GM23338 (cell line): ENCODE measurements at regions not wholly inside any gene's neighbourhood (a gene's known extent, or its start where the extent isn't known, plus 50 kb on each side); places are given as distances from the start of the nearest gene placed in this dataset.

Experiments used
- ATAC-seq: fragments of 200-7000 bp; cut with Tn5 transposase; 3 replicates; pipeline ENCODE4 v1.9.1; 2020
- DNase-seq: peaks from one replicate; pipeline ENCODE4 v3.0.0-alpha.2; 2015; ENCODE audit warnings: low spot score
- H2AFZ ChIP-seq: fragments of 200-600 bp; sonication (generic); 2 replicates; pipeline ENCODE4 v1.8.0; 2016; ENCODE audit warnings: antibody characterized with exemption, mild to moderate bottlenecking, moderate library complexity
- H3F3A ChIP-seq: fragments of 200-600 bp; sonication (generic); replicated peaks from 2 replicates; pipeline ENCODE4 v1.8.0; 2017; ENCODE audit warnings: antibody characterized with exemption, mixed run types, low read depth
- H3K27ac ChIP-seq: fragments of 200-600 bp; sonication (generic); 2 replicates; pipeline ENCODE4 v1.6.1; 2016; ENCODE audit warnings: low read depth
- H3K27me3 ChIP-seq: fragments of 200-600 bp; sonication (generic); 2 replicates; pipeline ENCODE4 v1.8.0; 2016; ENCODE audit warnings: mild to moderate bottlenecking, mixed run types, moderate library complexity; ENCODE audit not compliant: insufficient read depth
- H3K36me3 ChIP-seq: fragments of 200-600 bp; sonication (generic); 2 replicates; pipeline ENCODE4 v1.8.0; 2016; ENCODE audit warnings: mild to moderate bottlenecking; ENCODE audit not compliant: insufficient read depth
- H3K4me1 ChIP-seq: fragments of 200-600 bp; sonication (generic); 2 replicates; pipeline ENCODE4 v1.8.0; 2016; ENCODE audit warnings: mild to moderate bottlenecking, moderate library complexity; ENCODE audit not compliant: insufficient read depth
- H3K4me2 ChIP-seq: fragments of 200-600 bp; sonication (generic); 2 replicates; pipeline ENCODE4 v1.7.1; 2017; ENCODE audit warnings: mixed run types
- H3K4me3 ChIP-seq: fragments of 200-600 bp; sonication (generic); 2 replicates; pipeline ENCODE4 v1.6.1; 2016; ENCODE audit warnings: mixed run types
- H3K79me2 ChIP-seq: fragments of 200-600 bp; sonication (generic); replicated peaks from 2 replicates; pipeline ENCODE4 v1.8.0; 2017; ENCODE audit warnings: mild to moderate bottlenecking; ENCODE audit not compliant: insufficient read depth
- H3K9me2 ChIP-seq: fragments of 200-600 bp; sonication (generic); 2 replicates; pipeline ENCODE4 v1.8.0; 2017; ENCODE audit not compliant: insufficient read depth
- H4K20me1 ChIP-seq: fragments of 200-600 bp; sonication (generic); replicated peaks from 2 replicates; pipeline ENCODE4 v1.8.0; 2017; ENCODE audit warnings: mild to moderate bottlenecking; ENCODE audit not compliant: insufficient read depth
- H3K27ac Mint-ChIP-seq: 2 replicates; pipeline ENCODE4 v1.8.0; 2020; ENCODE audit warnings: inconsistent platforms, mild to moderate bottlenecking, moderate library complexity, mixed read lengths
- H3K27me3 Mint-ChIP-seq: 3 replicates; pipeline ENCODE4 v1.8.0; 2022; ENCODE audit warnings: low read depth, mild to moderate bottlenecking, moderate library complexity, mixed read lengths, inconsistent platforms; ENCODE audit not compliant: insufficient read depth, poor library complexity
- H3K36me3 Mint-ChIP-seq: 3 replicates; pipeline ENCODE4 v1.8.0; 2021; ENCODE audit warnings: low read depth, mild to moderate bottlenecking, inconsistent platforms, moderate library complexity, mixed read lengths
- H3K4me1 Mint-ChIP-seq: 3 replicates; pipeline ENCODE4 v1.8.0; 2020; ENCODE audit warnings: mild to moderate bottlenecking, inconsistent platforms, mixed read lengths
- H3K4me3 Mint-ChIP-seq: 3 replicates; pipeline ENCODE4 v1.8.0; 2021; ENCODE audit warnings: moderate library complexity, mild to moderate bottlenecking, inconsistent platforms, mixed read lengths
- H3K9me3 Mint-ChIP-seq: 3 replicates; pipeline ENCODE4 v1.8.0; 2020; ENCODE audit warnings: moderate library complexity, mild to moderate bottlenecking, inconsistent platforms, mixed read lengths
- CREB1 ChIP-seq: fragments of 250-450 bp; sonication (Bioruptor Pico); IDR thresholded peaks from 2 replicates; pipeline ENCODE4 v1.5.0; 2020; ENCODE audit warnings: low read depth, mild to moderate bottlenecking, moderate library complexity
- CTCF ChIP-seq, 2 experiments: fragments of 200-600 bp in 1 of 2; sonication (generic) in 1 of 2; conservative IDR thresholded peaks; 2 replicates each; pipeline versions ENCODE4 v1.5.1 to v1.6.1; 2016 to 2017; ENCODE audit warnings: antibody characterized with exemption in 2 of 2, low read depth in 2 of 2, mild to moderate bottlenecking in 2 of 2, moderate library complexity in 1 of 2
- ETS1 ChIP-seq: IDR thresholded peaks from 2 replicates; pipeline ENCODE4 v1.6.1; 2016; ENCODE audit warnings: antibody characterized with exemption
- EZH2 ChIP-seq: fragments of 200-600 bp; sonication (generic); IDR thresholded peaks from one replicate; pipeline ENCODE4 v1.8.0; 2017; ENCODE audit warnings: antibody characterized with exemption, mild to moderate bottlenecking, low read depth; ENCODE audit not compliant: unreplicated experiment
- EZH2phosphoT487 ChIP-seq: fragments of 200-600 bp; sonication (generic); IDR thresholded peaks from one replicate; pipeline ENCODE4 v1.8.1; 2018; ENCODE audit warnings: antibody characterized with exemption; ENCODE audit not compliant: unreplicated experiment
- JUNB ChIP-seq: IDR thresholded peaks from one replicate; pipeline ENCODE4 v1.6.1; 2016; ENCODE audit warnings: antibody characterized with exemption; ENCODE audit not compliant: unreplicated experiment
- NANOG ChIP-seq: IDR thresholded peaks from 2 replicates; pipeline ENCODE4 v1.6.1; 2016; ENCODE audit warnings: antibody characterized with exemption, borderline replicate concordance
- POLR2AphosphoS5 ChIP-seq: IDR thresholded peaks from 2 replicates; pipeline ENCODE4 v1.6.1; 2016; ENCODE audit warnings: antibody characterized with exemption, low read depth
- STAT1 ChIP-seq: IDR thresholded peaks from one replicate; pipeline ENCODE4 v1.6.1; 2016; ENCODE audit warnings: antibody characterized with exemption; ENCODE audit not compliant: unreplicated experiment
- ZNF114 ChIP-seq: fragments of 250-450 bp; sonication (Bioruptor Pico); IDR thresholded peaks from 2 replicates; pipeline ENCODE4 v1.5.0; 2020; ENCODE audit warnings: mild to moderate bottlenecking, moderate library complexity
- ZNF331 ChIP-seq: fragments of 250-450 bp; sonication (Bioruptor Pico); IDR thresholded peaks from 2 replicates; pipeline ENCODE4 v1.5.0; 2020; ENCODE audit warnings: low read depth, mild to moderate bottlenecking, moderate library complexity
- TF ChIP-seq, protein P1 (sequence below): fragments of 250-450 bp; sonication (Bioruptor Pico); IDR thresholded peaks from 2 replicates; pipeline ENCODE4 v1.5.0; 2020; ENCODE audit warnings: mild to moderate bottlenecking, moderate library complexity
- TF ChIP-seq, protein P2 (sequence below): IDR thresholded peaks from one replicate; pipeline ENCODE4 v1.6.1; 2018; ENCODE audit warnings: antibody characterized with exemption; ENCODE audit not compliant: unreplicated experiment

GRCh38 chr3:55322638-55323037, 164.5 kb downstream of the WNT5A start:
- Histone ChIP-seq H3K36me3 (no peaks in the 10 kb centered on the region), H3K27me3 (no peaks in the 10 kb centered on the region), H3K4me1 (no peaks in the 10 kb centered on the region), H3K27ac (no peak overlapping the region), H4K20me1 (no peaks in the 10 kb centered on the region), H3K4me2 (no peak overlapping the region), H3F3A (no peaks in the 10 kb centered on the region), H3K4me3 (no peak overlapping the region), H2AFZ (no peak overlapping the region), H3K79me2 (no peaks in the 10 kb centered on the region), H3K9me2 (peaks cover 11% of the 10 kb centered on the region; the same call in 1 of the 2 replicates)
- DNase-seq: no peak
- peaks cover 4% of the 10 kb centered on the region for H3K27me3 Mint-ChIP-seq
- H3K4me1 Mint-ChIP-seq: no peaks in the 10 kb centered on the region
- no peak for TF ChIP-seq CTCF (conservative IDR thresholded peaks at IDR 0.05; ENCODE audit: low read depth in 2 of 2)
- TF ChIP-seq EZH2: no peak
- no peak for TF ChIP-seq ETS1
- TF ChIP-seq POLR2AphosphoS5: no peak
- TF ChIP-seq JUNB: no peak
- TF ChIP-seq ZNF114: no peak
- TF ChIP-seq, protein P1, sequence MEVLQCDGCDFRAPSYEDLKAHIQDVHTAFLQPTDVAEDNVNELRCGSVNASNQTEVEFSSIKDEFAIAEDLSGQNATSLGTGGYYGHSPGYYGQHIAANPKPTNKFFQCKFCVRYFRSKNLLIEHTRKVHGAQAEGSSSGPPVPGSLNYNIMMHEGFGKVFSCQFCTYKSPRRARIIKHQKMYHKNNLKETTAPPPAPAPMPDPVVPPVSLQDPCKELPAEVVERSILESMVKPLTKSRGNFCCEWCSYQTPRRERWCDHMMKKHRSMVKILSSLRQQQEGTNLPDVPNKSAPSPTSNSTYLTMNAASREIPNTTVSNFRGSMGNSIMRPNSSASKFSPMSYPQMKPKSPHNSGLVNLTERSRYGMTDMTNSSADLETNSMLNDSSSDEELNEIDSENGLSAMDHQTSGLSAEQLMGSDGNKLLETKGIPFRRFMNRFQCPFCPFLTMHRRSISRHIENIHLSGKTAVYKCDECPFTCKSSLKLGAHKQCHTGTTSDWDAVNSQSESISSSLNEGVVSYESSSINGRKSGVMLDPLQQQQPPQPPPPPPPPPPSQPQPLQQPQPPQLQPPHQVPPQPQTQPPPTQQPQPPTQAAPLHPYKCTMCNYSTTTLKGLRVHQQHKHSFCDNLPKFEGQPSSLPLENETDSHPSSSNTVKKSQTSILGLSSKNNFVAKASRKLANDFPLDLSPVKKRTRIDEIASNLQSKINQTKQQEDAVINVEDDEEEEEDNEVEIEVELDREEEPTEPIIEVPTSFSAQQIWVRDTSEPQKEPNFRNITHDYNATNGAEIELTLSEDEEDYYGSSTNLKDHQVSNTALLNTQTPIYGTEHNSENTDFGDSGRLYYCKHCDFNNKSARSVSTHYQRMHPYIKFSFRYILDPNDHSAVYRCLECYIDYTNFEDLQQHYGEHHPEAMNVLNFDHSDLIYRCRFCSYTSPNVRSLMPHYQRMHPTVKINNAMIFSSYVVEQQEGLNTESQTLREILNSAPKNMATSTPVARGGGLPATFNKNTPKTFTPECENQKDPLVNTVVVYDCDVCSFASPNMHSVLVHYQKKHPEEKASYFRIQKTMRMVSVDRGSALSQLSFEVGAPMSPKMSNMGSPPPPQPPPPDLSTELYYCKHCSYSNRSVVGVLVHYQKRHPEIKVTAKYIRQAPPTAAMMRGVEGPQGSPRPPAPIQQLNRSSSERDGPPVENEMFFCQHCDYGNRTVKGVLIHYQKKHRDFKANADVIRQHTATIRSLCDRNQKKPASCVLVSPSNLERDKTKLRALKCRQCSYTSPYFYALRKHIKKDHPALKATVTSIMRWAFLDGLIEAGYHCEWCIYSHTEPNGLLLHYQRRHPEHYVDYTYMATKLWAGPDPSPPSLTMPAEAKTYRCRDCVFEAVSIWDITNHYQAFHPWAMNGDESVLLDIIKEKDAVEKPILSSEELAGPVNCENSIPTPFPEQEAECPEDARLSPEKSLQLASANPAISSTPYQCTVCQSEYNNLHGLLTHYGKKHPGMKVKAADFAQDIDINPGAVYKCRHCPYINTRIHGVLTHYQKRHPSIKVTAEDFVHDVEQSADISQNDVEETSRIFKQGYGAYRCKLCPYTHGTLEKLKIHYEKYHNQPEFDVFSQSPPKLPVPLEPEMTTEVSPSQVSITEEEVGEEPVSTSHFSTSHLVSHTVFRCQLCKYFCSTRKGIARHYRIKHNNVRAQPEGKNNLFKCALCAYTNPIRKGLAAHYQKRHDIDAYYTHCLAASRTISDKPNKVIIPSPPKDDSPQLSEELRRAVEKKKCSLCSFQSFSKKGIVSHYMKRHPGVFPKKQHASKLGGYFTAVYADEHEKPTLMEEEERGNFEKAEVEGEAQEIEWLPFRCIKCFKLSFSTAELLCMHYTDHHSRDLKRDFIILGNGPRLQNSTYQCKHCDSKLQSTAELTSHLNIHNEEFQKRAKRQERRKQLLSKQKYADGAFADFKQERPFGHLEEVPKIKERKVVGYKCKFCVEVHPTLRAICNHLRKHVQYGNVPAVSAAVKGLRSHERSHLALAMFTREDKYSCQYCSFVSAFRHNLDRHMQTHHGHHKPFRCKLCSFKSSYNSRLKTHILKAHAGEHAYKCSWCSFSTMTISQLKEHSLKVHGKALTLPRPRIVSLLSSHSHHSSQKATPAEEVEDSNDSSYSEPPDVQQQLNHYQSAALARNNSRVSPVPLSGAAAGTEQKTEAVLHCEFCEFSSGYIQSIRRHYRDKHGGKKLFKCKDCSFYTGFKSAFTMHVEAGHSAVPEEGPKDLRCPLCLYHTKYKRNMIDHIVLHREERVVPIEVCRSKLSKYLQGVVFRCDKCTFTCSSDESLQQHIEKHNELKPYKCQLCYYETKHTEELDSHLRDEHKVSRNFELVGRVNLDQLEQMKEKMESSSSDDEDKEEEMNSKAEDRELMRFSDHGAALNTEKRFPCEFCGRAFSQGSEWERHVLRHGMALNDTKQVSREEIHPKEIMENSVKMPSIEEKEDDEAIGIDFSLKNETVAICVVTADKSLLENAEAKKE (CRISPR knock-in tag): no peak
- TF ChIP-seq, protein P2, sequence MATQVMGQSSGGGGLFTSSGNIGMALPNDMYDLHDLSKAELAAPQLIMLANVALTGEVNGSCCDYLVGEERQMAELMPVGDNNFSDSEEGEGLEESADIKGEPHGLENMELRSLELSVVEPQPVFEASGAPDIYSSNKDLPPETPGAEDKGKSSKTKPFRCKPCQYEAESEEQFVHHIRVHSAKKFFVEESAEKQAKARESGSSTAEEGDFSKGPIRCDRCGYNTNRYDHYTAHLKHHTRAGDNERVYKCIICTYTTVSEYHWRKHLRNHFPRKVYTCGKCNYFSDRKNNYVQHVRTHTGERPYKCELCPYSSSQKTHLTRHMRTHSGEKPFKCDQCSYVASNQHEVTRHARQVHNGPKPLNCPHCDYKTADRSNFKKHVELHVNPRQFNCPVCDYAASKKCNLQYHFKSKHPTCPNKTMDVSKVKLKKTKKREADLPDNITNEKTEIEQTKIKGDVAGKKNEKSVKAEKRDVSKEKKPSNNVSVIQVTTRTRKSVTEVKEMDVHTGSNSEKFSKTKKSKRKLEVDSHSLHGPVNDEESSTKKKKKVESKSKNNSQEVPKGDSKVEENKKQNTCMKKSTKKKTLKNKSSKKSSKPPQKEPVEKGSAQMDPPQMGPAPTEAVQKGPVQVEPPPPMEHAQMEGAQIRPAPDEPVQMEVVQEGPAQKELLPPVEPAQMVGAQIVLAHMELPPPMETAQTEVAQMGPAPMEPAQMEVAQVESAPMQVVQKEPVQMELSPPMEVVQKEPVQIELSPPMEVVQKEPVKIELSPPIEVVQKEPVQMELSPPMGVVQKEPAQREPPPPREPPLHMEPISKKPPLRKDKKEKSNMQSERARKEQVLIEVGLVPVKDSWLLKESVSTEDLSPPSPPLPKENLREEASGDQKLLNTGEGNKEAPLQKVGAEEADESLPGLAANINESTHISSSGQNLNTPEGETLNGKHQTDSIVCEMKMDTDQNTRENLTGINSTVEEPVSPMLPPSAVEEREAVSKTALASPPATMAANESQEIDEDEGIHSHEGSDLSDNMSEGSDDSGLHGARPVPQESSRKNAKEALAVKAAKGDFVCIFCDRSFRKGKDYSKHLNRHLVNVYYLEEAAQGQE: no peak
- no peak for TF ChIP-seq NANOG
- TF ChIP-seq STAT1: no peak
- TF ChIP-seq ZNF331 (CRISPR knock-in tag): no peak
- TF ChIP-seq CREB1: no peak
- no peak for TF ChIP-seq EZH2phosphoT487
- no peaks in the 10 kb centered on the region; the same call in 2 of the 3 replicates for H3K9me3 Mint-ChIP-seq
- H3K4me3 Mint-ChIP-seq: no peak overlapping the region
- no peak overlapping the region for H3K27ac Mint-ChIP-seq
- no peak; the same call in 2 of the 3 replicates for ATAC-seq
- H3K36me3 Mint-ChIP-seq: no peaks in the 10 kb centered on the region
